Loucy (cell line): ENCODE measurements at regions not wholly inside any gene's neighbourhood (a gene's known extent, or its start where the extent isn't known, plus 50 kb on each side); places are given as distances from the start of the nearest gene placed in this dataset.

Experiments used
- CTCF ChIP-seq: fragments of 200-600 bp; sonication (generic); conservative IDR thresholded peaks from 2 replicates; pipeline ENCODE4 v1.5.1; 2014; ENCODE audit warnings: mild to moderate bottlenecking, antibody characterized with exemption, low read length
- EZH2phosphoT487 ChIP-seq: fragments of 200-600 bp; IDR thresholded peaks from 2 replicates; pipeline ENCODE4 v1.6.1; 2018; ENCODE audit warnings: antibody characterized with exemption, mild to moderate bottlenecking, moderate library complexity, borderline replicate concordance

GRCh38 chr10:62924344-62924748 is 108.2 kb upstream of the EGR2 start:
- no peak for TF ChIP-seq CTCF
- no peak for TF ChIP-seq EZH2phosphoT487
